Fibroblast of pulmonary artery (primary cell): ENCODE measurements at regions not wholly inside any gene's neighbourhood (a gene's known extent, or its start where the extent isn't known, plus 50 kb on each side); places are given as distances from the start of the nearest gene placed in this dataset.
A peak's percentile ranks its signal among the peaks of the same experiment; 100 is the strongest.

ENCODE experiments used
- DNase-seq: peaks from one replicate; pipeline ENCODE4 v3.0.0-alpha.2; 2010; ENCODE audit warnings: low read depth
- H3K4me3 ChIP-seq: replicated peaks from 2 replicates; pipeline ENCODE4 v1.5.1; 2011; ENCODE audit warnings: low read depth, mild to moderate bottlenecking, control low read depth, low read length, moderate library complexity
- TF ChIP-seq, protein P1 (sequence below): IDR thresholded peaks from 2 replicates; pipeline ENCODE4 v1.5.1; 2011; ENCODE audit warnings: mild to moderate bottlenecking, control low read depth, low read length, inconsistent platforms; ENCODE audit errors: missing control alignments

DNA sequence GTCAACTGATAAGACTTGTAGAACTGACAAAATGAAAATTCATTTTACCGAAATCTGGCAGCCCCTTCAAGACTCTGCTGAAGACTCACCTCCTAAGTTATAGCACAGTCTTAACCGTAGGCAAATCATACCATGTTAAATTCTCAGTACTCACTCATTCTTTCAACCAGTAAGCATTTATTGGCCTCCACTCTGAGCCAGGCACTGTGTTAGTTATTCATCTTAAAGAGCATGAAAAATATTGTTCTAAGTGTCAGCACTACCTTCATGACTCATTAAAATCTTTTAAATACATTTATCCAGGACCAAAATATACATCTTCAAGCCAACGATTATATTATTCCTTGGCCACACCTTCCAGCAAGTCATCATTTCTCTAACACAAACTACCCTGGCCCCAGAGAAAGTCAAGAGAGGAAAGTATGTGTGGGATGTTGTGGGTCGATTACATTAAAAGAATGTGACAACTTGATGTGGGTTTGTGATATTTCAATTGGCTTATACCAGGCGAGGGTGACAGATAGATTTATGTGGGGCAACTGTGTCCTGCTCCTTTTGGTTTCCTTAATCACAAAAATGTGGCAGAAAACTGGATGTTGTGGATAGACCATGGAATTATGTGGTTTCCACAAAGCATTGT, 55.0 kb downstream of the TMEM30B start:
- no peak overlapping the region for H3K4me3 ChIP-seq
- TF ChIP-seq, protein P1, sequence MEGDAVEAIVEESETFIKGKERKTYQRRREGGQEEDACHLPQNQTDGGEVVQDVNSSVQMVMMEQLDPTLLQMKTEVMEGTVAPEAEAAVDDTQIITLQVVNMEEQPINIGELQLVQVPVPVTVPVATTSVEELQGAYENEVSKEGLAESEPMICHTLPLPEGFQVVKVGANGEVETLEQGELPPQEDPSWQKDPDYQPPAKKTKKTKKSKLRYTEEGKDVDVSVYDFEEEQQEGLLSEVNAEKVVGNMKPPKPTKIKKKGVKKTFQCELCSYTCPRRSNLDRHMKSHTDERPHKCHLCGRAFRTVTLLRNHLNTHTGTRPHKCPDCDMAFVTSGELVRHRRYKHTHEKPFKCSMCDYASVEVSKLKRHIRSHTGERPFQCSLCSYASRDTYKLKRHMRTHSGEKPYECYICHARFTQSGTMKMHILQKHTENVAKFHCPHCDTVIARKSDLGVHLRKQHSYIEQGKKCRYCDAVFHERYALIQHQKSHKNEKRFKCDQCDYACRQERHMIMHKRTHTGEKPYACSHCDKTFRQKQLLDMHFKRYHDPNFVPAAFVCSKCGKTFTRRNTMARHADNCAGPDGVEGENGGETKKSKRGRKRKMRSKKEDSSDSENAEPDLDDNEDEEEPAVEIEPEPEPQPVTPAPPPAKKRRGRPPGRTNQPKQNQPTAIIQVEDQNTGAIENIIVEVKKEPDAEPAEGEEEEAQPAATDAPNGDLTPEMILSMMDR = no peak
- DNase-seq = no peak

DNA sequence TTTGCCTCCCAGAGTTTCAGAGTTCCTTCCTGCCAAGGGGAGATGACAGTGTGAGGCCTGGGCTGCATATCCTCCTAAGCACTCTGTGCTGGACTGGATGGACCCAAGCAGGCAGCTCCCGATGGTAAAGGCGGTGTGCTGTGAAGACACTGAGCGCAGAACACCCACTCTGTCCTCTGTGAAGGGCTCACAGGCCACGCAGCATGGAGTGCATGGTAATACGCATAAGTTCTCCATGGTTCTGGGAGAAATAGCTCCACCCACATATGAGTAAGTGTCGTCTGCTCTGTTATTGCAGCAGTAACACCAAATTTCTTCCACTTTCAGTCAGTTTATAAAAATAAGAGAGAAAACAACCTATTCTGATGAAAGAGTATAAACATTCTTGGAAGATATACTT, 55.8 kb downstream of the TMEM30B start:
- TF ChIP-seq, protein P1 = no peak
- H3K4me3 ChIP-seq = no peak overlapping the region
- DNase-seq = no peak

DNA sequence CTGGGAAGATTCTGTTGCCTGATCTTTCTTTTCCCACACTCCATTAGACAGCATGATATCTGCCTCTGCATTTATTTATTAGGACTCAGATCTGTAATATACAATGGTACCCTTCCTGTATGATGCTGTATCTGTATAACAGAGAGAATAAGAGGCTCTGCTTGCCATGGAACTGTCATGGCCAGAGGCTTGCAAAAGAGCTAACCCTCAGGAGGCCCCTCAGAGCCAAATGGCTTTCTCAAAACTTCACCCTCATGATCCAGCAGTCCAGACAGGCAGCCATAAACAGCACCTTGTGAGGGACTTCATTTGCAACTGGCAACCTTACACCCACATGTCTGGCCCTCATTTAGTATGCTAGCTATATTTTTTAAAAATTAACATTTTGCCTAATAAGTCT, 57.6 kb downstream of the TMEM30B start:
- TF ChIP-seq, protein P1 = no peak
- DNase-seq = no peak
- no peak overlapping the region for H3K4me3 ChIP-seq

DNA sequence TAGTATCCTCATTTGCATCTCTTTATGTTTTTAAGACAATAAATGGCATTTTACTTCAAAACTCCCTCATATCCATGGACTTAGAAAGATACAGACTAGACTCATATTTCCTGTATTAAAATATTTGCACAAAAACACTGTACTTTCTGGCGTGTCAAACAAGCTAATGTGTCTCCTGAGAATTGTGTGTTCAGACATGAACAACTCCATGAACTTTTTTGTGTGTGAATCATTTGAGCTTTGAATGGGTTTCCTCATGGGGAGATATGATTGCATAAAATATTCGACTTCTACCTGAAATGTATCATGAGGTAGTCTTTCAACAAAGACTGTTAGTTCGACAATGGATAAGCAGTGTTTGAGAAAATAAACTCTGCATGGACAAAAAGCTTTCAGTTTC, 58.8 kb downstream of the TMEM30B start:
- no peak overlapping the region for H3K4me3 ChIP-seq
- peak; percentile 7 for DNase-seq
- TF ChIP-seq, protein P1 = no peak

DNA sequence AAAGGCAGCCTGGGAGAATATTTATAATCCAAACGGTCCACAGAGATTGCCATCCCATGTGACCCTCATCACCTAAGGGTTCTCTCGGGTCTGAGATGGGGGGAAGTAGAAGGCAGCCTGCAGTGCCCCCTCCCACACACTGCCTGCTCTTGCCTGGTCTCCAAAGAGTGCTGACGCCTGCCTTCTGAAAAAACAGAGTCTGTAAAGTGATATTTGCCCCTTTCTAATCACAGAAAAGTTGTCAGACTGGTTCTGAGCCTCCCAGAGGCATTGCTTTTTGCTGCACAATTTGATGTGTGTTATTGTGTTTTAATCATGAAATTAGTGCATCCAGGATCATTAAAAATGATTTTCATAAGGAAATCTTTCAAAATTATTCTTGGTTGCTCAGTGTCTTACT, 59.2 kb downstream of the TMEM30B start:
- TF ChIP-seq, protein P1 = no peak
- no peak for DNase-seq
- no peak overlapping the region for H3K4me3 ChIP-seq

DNA sequence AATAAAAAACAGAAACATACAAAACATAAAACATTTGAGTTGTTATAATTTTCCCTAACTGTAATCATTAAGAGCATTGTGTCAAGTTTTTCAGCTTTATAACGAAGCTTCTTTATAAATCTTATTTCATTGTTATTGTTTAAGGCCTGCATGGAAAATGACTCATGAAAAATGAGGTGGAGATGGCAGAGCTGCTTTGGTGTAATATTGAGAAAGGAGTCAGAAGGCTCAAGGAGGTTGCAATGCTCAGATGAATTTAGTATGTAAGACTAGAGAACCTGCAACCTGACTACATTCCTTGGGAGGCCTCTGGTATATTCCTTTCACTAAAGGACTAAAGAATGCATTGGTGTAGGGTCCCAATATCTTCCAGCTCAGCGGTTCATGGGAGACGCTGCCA, 61.5 kb downstream of the TMEM30B start:
- TF ChIP-seq, protein P1 = no peak
- no peak overlapping the region for H3K4me3 ChIP-seq
- DNase-seq = no peak

DNA sequence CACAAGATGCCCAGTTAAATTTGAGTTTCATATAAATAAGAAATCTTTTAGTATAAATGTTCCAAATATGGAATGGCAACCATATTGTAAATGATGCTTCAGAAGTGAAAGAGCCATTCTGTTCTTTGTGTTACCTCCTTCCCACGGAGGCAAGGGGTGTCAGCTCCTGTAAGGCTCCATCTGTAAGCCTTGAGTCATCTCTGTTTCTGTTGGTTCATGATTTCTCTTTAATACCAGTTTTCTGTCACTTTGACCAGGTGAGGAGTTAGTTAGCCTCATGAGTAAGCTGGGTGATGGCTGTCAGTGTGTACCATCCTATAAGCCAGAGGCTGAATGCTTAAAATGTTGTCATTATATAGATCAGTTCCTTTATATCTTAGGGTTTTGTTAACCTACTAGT, 61.9 kb downstream of the TMEM30B start:
- no peak for DNase-seq
- H3K4me3 ChIP-seq = no peak overlapping the region
- TF ChIP-seq, protein P1 = no peak
